GM19351 (cell line): ENCODE measurements at regions not wholly inside any gene's neighbourhood (a gene's known extent, or its start where the extent isn't known, plus 50 kb on each side); places are given as distances from the start of the nearest gene placed in this dataset.

Source experiments
- ATAC-seq: cut with Tn5 transposase; IDR thresholded peaks from one replicate; pipeline ENCODE4 v1.9.1; 2021; ENCODE audit warnings: mild to moderate bottlenecking, moderate library complexity; ENCODE audit not compliant: unreplicated experiment

DNA sequence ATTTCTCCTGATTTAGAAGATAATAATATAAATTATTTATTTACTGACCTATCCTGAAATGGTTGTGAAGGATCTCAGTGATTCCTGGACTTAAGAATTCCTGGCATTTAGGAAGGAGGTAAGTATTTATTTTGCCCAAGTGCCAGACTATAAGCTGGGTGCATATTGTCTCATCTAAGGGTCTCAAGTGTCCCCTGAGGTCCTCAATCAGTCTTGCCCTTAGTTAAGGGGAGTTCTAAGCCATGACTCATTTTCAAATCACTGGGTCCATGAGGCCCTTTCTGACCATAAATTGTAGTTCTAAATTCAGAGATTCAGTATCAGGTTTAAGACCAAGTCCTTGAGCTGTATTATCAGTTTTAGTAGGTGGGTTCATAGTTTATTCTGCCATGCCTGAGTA lies 251.6 kb upstream of the MEOX2 start:
- ATAC-seq = no peak

DNA sequence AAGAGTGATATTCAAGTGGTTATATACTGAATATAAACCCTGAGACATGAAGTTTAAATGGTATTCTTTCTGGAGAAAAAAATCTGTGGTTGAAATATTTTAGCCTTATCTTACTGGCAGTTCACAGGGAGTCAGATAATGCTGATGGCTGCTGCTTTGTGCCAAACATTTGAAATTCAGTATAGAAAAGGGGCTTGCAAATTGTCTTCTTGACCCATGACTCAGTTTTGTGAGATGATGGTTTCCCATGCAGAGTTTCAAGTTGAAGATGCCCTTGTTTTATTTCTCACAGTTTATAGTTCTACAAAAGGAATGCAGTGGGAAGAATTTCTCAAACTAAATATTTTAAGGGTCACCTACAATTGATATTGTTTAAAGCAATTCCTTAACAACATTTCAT lies 251.1 kb upstream of the MEOX2 start:
- ATAC-seq = no peak

DNA sequence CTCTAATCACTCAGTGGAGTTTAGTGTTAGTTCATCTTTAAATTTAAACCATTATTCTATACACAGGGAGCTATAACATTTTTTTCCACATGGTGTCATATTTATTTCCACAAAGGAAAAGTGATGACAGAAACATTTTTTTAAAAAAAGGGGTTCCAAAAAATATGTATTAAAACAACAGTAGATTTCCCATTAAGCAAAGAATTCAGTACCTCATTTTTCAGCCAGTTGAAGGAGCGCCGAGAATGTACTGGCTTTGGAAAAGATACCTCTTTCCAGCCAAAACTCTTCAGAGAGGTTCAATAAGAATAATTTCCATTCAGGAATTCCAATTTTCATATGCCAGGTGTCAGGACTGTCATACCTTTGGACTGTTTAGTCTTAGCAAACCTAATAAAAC lies 250.5 kb upstream of the MEOX2 start:
- ATAC-seq = no peak

DNA sequence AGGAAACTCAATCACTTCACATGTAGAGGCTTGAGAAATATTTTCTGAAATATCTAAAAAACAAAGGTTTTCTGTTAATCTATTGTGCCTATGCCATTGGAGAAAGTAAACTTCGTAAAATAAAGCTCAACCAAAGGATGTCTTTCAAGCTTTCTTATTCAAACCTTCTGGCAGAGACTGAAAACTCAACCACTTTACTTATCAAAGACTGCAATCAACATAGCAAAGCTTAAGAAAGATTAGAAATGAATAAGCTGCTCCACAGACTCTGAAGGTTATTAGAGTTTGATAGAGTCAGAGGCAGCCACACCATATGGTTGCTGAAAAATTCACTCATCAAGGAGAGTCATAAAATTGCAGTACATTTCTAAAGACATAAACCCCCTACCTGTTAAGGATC lies 245.8 kb upstream of the MEOX2 start:
- ATAC-seq = no peak

DNA sequence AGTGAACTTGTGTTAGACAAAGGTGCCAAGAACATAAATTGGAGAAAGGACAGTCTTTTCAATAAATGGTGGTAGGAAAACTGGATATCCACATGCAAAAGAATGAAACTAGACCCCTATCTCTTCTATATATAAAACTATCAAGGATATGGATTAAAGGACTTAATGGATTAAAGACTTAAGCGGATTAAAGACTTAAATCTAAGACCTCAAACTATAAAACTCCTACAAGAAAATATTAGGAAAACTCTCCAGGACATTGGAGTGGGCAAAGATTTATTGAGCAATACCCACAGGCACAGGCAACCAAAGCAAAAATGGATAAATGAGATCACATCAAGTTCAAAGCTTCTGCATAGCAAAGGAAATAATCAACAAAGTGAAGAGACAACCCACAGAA lies 242.9 kb upstream of the MEOX2 start:
- ATAC-seq = no peak

DNA sequence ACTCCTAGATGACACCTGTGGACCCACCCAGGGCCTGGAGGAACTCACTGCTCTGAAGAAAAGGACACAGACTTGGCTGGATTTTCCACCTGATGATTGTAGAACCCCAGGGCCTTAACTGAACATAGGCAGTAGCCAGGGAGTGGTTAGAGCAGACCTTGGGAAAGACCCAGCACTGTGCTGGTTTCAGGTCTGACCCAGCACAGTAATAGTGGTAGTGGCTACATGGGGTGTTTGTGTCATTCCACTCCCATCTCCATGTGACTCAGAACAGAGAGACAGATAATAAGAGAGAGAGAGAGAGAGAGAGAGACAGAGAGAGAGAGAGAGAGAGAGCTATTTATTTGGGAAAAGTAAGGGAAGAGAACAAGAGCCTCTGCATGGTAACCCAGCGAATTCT lies 239.1 kb upstream of the MEOX2 start:
- no peak for ATAC-seq

DNA sequence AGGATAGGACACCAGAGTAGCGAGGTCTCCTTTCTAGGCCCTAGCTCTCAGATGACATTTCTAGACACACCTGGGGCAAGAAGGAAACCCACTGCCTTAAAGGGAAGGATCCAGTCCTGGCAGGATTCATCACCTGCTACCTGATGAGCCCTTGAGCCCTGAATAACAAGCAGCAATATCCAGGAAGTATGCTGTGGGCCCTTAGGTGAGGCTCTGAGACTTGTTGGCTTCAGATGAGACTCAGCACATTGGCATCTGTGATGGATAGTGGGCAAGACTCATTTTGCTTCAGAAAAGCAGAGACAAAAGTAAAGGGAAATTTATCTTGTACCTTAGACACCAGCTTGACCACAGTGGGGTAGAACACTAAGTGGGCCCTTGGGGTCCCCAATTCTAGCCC lies 238.4 kb upstream of the MEOX2 start:
- ATAC-seq = no peak

DNA sequence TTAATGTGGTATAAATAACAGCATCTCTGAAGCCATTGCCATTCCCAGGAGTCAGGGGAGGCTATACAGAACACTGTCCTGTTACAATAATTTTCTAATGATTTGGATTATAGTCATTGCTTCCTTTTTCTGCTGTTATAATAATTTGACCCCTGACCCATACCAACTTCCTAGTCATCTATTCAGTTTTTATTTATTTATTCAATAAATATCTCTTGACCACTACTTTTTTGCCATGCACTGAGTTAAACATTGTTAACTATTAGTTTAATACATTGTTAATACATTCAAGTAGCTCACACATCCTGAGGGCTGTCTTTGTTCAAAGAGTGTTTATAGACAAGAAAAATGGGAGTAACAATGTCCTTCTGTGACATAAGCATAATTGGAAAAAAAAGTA lies 235.5 kb upstream of the MEOX2 start:
- ATAC-seq = no peak

DNA sequence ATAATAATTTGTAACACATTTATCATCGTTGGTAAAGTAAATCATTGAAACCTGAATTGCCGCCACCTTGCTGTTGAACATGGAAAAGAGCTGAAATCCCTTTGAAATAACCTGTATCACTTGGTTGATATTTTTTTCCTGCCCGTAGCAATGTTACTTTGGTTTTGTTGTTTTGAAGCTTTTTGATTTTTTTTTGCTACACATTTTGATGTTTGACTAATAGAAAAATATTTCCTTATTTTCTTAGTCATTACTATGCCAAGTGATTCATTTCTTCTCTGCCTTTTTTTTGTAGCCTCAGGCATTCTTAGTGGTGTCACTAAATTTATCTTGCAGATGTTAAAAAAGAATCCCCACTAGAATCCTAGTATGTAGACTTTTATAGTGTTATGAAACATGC lies 235.1 kb upstream of the MEOX2 start:
- no peak for ATAC-seq

DNA sequence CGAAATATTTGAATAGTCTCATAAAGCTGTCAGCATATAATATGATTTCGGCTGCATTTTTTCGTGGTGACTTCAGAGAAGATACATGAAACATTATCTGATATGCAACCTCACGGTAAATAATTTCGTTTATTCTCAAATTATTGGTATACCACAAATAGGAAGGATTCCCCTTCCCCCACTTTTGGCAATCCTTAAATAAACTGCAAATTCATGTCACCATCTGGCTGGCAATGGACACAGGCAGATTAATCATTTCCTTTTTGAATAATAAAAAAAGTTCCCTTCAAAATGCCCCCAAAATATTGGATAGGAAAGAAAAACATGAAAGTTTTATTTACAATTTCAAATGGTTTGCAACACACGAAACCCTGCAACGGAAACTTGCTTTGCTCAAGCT lies 234.5 kb upstream of the MEOX2 start:
- no peak for ATAC-seq

DNA sequence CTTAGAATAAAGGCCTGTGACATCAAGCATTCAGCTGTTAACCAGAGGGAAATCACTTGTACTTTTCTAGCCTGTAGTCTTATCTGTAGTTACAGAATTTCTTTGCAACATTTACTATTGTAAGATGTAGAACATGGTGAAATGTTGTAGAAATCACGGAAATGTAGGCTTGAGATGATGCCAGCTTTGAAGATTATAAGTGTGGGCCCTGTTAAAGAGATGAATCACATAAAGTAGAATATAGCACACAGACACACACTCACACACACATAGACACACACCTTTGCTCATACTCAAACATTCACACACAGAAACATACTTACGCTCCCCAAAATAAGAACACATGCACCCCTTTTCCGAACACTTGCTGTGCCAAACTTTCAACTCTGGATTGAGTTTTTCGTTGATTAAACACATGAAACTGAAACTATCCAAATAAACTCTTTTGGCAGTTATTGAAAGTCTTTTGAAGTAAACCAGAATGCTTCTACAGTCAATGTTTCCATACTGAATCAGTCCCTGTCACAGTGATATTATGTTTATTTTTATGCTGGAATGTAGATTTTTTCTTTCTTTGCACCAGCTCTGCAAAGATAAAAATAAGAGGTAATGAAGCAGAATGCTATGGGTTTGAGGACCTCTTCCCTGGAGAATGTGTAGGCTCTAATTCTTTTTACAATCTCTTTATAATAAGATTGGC lies 230.3 kb upstream of the MEOX2 start:
- no peak for ATAC-seq

DNA sequence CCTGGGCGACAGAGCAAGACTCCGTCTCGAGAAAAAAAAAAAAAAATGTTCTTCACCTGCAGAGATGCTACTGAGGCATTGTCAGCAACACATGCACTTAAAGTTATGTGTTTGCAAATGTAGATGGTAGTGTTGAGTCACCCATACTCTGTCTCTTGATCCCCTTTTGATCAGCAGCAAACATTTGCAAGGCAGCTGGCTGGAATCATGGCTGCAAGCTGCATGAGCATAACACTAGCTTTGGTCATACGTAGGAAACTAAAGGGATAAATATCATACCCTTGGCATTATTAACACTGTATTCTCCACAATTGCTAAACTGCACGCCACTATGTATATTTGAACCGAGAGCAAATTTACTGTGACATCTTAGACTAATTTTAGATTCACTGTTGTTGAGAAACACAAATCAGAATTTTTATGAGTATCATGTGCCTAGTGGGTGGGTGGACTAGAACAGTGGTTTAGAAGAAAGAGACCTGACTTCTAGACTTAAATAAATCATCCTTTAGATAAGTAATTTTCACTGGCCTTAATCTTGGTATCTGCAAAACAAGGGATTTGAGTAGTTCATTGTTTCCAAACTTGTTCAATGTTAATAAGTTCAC lies 229.3 kb upstream of the MEOX2 start:
- no peak for ATAC-seq

DNA sequence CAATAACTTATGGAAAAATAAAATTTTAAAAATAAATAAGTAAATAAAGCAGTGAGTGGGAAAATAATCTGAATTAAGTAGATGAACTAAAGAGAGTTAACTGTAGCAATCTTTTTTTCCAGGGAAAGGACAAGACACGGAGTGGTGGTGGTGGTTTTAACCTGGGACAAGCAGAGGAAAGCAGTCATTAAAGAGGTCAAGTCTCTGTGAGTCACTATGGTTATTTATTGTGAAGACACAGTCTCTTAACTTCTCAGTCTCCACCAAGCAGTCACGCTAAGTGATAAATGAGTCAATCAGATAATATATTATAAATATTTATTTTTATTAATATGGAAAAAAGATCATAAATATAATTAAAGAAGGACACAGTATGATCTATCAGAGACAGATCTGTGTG lies 228.1 kb upstream of the MEOX2 start:
- ATAC-seq = no peak

DNA sequence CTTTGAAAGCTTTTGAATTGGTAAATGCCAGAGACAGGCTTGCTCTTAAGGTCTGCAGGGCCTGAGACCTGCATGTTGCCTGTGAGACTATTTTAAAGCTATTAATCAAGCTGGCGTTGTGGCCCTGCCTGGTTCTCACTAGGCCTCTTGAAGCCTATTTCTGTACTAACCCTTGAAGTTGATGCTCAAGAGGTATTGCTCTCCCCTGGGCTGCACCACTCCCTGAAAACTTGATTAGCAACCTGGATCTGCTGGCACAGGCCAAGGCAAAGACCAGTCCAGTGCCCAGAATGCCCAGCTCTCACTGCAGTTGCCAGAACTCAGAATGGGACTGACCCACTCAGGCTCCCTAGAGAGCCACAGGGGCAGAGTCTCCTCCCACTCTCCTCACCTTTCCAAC lies 220.0 kb upstream of the MEOX2 start:
- no peak for ATAC-seq

DNA sequence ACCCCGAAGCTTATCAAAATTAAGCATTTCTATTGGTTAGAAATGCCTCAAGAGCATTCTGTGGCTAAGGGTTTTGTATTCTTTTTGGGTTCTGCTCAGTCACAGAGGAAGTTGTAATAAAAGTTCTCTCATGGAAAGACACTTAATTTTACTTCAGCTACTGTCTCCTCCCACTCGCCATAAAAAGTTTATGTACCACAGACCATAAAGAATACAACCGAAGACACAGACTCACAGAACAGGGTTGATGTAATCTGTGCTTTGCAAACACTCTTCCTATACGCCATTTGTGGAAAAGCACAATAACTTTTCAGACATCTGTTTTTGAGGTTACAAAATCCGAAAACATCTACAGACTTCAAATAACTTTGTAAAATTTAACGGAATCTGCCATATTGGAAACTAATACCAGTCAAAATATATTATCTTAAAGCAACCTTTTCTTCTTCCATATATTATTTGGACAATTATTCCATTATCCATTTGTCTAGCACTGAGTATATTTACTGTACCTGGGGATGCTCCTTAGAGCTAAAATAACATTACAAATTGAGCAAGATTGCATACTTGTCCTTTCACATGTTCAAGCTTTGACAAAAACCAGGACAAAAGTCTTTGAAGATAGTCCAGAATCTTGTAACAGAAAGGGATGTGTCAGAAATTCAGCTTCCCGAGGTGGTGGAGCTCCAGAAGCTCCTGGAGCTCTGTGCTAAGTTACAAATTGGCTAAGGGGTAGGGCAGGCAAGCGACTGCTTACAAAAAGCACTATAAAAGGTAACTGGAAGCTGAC lies 219.0 kb upstream of the MEOX2 start:
- no peak for ATAC-seq

DNA sequence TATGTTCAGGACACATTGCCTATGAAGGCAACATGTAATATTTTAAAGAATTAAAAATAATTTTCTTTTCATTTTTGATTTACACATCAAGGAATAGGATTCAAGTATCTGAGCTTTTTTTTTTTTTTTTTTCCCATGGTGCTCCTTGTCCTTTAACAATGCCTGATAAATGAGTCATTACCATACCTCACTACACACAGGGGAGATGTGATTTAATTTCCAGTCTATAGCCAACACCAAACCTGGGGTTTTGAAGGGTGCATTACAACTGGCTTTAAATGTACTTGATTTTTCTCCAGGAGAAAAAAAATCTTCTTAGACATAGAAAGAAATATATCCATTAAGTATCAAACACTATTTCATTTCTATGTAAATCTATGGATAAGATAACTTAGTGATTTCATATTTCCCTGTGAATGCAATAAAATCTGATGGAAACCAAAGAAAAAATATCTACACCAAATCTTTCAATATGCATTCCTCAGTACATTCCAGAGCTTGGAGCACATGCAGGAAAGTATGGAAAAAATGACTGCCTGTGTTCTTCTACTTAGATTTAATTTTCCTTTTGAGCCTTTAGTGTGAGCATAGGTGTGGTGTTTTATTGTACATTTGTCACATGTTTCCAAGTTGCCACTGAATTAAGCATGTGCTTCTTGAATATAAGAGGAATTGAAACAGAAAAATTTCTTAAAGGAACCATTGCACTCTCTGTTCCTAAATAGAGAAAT lies 204.8 kb upstream of the MEOX2 start:
- no peak for ATAC-seq

DNA sequence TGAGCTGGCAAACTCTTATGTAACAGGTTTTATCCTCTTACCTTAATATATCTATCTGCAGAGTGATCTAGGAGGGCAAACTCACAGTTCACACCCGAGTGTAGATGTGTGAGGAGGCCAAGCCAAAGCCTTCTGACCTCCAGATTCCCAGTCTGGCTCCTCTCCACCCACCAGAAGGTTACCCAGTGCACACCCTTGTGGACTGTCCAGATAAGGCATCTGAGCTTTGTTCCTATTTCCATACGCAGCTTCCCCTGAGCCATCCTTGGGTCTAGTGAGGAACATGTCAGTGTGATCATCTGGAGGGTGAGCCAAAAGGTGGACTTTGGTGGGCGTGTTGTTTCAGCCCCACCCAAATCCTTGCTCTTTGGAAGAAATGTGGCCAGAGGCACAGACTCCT lies 203.0 kb upstream of the MEOX2 start:
- no peak for ATAC-seq

DNA sequence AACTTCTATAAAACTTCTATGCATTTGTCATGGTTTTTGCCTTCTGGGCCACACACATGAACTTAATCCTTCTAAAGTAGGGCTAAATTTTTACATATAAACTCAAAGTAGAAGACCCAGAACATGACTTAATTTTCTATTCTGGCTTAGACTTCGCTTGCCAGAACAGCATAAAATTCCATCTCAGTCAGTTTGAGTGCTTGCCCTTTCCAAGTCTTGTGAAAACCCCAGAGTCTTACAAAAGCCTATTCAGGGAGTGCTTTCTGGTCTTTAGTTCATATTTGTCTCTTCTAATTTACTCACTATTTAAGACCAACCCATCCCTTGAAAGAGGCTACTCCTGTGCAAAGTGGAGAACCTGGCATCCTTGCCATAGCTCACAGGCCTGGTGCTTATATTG lies 201.6 kb upstream of the MEOX2 start:
- no peak for ATAC-seq

DNA sequence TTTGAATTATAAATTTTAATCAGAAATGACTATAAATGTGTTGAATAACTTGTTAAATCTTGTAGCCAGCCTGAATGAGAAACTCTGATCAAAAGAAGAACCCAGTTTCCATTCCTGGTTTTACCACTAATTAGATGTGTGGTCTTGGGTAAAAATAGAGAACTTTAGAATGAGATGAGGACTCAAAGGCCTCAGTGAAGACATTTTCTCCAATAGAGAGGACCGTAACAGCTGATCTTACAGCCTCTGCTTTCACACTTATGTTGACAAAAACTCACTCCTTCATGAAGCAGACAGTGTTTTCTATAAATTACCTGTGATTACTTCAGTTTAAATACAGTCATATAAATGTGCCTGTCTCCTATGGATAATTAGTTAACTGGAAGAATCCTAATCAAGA lies 200.1 kb upstream of the MEOX2 start:
- ATAC-seq = no peak

DNA sequence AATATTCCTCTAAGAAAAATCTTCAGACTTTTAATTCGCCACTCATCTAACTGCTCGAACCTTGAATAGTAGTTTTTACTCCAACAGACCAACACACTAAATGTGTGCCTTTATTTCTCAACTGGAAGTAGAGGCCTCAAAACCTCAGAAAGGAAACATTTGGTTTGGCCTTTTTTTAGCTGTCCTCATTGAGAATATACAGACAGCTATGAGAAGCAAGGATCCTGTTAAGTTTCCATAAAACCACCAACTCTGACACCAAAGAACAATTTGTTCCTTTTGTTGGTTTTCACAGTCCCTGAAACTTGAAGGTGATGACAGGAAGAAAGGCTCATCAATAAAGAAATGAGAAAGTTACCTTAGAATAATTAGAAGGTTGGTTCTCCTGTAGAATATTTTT lies 199.2 kb upstream of the MEOX2 start:
- no peak for ATAC-seq

DNA sequence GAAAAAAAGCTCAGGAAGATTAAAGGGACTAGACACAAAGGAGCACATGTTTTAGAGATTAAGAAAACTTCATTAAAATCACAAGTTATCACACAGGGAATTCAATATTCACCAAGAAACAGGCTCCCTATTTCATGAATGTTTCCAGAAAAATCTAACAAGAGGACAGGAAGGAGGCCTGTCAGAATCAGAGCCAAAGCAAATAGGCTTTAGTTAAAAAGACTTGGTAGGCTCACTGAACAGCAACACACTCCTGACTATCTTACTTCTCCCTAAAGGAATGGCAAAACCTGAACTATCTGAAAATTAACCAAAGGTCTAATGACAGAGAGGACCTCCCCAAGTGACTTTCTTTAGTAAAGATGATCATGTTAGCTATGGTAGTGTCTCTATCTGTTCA lies 188.3 kb upstream of the MEOX2 start:
- no peak for ATAC-seq

DNA sequence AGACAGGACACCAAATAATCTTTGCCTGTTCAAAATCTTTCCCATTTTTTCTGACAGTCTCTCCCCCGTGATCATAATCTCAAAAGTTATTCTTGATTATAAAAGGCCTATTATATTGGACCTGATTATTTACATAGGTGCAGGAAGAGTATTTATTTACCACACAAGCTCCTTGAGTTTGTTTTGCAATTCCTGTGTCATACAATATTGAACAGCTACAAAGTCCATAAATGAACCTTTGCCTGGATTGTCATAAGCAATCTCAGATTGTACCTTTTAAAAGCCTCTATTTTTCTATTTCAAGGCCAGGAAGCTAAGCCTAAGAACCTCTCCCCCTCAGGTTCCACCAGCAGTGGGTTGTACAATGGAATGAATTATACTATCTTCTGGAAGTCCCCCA lies 183.9 kb upstream of the MEOX2 start:
- ATAC-seq = no peak
